ENCODE measurements at regions not wholly inside any gene's neighbourhood (a gene's known extent, or its start where the extent isn't known, plus 50 kb on each side); places are given as distances from the start of the nearest gene placed in this dataset.

DNA sequence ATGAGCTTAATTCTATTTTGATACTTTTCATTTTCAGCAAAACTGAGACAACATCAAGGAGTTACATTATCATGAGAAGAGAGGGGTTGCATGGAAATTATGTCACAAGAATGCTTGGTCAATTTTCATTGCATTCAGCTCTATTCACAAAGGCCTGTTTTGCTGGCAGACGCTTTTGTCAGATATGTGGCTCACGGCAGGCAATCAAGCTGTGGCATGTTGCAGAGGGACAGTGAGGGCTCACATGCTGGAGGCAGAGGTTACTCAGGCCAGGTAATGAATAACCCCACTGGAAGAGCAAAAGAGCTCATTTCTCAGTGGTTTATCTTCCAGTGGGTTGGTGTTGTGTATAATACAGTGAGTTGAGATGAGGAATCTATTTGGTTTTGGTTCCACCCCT is 98.7 kb upstream of the RBFOX1 start:
- TF ChIP-seq POLR2A (IDR thresholded peaks at IDR 0.05) (no peak), POLR2AphosphoS5 (IDR thresholded peaks at IDR 0.05) (no peak)
- TF ChIP-seq, protein P1, sequence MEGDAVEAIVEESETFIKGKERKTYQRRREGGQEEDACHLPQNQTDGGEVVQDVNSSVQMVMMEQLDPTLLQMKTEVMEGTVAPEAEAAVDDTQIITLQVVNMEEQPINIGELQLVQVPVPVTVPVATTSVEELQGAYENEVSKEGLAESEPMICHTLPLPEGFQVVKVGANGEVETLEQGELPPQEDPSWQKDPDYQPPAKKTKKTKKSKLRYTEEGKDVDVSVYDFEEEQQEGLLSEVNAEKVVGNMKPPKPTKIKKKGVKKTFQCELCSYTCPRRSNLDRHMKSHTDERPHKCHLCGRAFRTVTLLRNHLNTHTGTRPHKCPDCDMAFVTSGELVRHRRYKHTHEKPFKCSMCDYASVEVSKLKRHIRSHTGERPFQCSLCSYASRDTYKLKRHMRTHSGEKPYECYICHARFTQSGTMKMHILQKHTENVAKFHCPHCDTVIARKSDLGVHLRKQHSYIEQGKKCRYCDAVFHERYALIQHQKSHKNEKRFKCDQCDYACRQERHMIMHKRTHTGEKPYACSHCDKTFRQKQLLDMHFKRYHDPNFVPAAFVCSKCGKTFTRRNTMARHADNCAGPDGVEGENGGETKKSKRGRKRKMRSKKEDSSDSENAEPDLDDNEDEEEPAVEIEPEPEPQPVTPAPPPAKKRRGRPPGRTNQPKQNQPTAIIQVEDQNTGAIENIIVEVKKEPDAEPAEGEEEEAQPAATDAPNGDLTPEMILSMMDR (IDR thresholded peaks at IDR 0.05 in 8 of 11, conservative IDR thresholded peaks at IDR 0.05 in 3 of 11): no peak
